ENCODE measurements at regions not wholly inside any gene's neighbourhood (a gene's known extent, or its start where the extent isn't known, plus 50 kb on each side); places are given as distances from the start of the nearest gene placed in this dataset.

DNA sequence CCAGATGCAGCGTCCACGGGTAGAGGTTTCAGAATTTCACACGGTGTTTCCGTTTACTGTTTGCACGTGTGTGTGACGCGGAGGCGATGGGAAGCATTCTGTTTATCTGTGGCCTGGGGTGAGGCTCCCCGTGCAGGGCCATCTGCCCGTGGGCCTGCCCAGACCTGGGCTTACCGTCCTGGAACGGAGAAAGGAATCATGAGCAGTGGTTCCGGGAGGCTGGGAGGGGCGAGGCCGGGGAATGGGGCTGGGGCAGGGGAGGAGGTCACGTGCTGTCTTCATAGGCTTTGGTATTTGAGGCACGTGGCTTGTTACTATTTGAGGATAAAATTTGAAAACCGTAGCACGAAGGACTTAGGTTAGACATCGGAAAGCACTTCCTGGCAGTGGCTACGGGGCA lies 77.9 kb downstream of the RTP5 start:
- no peak for DNase-seq (ENCODE audit: low spot score)
- TF ChIP-seq, protein P1, sequence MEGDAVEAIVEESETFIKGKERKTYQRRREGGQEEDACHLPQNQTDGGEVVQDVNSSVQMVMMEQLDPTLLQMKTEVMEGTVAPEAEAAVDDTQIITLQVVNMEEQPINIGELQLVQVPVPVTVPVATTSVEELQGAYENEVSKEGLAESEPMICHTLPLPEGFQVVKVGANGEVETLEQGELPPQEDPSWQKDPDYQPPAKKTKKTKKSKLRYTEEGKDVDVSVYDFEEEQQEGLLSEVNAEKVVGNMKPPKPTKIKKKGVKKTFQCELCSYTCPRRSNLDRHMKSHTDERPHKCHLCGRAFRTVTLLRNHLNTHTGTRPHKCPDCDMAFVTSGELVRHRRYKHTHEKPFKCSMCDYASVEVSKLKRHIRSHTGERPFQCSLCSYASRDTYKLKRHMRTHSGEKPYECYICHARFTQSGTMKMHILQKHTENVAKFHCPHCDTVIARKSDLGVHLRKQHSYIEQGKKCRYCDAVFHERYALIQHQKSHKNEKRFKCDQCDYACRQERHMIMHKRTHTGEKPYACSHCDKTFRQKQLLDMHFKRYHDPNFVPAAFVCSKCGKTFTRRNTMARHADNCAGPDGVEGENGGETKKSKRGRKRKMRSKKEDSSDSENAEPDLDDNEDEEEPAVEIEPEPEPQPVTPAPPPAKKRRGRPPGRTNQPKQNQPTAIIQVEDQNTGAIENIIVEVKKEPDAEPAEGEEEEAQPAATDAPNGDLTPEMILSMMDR (IDR thresholded peaks at IDR 0.05; ENCODE audit: extremely low read depth, missing control alignments): no peak

DNA sequence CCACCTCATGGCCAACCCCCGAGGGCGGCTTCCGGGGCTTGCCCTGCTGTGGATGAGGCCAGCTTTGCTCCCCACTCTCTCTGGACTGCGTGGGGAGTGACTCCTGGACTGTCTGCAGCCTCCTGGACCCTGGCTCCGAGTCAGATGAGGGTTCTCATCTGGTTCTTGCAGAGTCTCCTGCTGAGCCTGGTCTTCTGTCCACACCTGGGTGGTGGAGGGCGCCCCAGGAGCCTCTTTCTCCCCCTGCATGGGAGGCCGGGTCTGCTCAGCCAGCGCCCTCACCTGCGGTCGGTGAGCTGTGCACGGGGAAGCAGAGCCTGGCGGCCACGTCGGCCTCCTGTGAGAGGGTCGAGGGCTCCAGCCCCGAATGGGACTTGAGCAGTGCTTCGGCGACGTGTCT lies 78.3 kb downstream of the RTP5 start:
- no peak for DNase-seq (ENCODE audit: low spot score)
- TF ChIP-seq, protein P1 (IDR thresholded peaks at IDR 0.05; ENCODE audit: extremely low read depth, missing control alignments): no peak

DNA sequence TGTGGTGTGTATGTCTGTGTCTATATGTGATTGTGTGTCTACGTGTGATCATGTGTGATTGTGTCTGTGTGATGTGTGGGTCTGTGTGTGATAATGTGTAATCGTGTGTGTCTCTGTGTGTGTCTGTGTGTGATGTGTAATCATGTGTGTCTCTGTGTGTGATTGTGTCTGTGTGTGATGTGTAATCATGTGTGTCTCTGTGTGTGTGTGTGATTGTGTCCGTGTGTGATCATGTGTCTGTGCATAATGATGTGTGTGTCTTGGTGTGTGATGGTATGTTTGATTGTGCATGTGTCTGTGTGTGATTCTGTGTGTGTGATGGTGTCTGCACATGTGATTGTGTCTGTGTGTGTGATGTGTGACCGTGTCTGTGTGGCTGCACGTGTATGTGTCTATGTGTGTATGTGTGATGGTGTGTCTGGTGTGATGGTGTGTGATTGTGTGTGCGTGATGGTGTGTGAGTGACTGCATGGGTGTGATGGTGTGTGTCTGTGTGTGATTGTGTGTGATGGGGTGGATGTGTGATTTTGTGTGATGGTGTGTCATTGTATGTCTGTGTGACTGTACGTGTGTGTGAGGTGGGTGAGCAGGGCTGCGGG lies 78.9 kb downstream of the RTP5 start:
- TF ChIP-seq, protein P1 (IDR thresholded peaks at IDR 0.05; ENCODE audit: extremely low read depth, missing control alignments): no peak
- no peak for DNase-seq (ENCODE audit: low spot score)

DNA sequence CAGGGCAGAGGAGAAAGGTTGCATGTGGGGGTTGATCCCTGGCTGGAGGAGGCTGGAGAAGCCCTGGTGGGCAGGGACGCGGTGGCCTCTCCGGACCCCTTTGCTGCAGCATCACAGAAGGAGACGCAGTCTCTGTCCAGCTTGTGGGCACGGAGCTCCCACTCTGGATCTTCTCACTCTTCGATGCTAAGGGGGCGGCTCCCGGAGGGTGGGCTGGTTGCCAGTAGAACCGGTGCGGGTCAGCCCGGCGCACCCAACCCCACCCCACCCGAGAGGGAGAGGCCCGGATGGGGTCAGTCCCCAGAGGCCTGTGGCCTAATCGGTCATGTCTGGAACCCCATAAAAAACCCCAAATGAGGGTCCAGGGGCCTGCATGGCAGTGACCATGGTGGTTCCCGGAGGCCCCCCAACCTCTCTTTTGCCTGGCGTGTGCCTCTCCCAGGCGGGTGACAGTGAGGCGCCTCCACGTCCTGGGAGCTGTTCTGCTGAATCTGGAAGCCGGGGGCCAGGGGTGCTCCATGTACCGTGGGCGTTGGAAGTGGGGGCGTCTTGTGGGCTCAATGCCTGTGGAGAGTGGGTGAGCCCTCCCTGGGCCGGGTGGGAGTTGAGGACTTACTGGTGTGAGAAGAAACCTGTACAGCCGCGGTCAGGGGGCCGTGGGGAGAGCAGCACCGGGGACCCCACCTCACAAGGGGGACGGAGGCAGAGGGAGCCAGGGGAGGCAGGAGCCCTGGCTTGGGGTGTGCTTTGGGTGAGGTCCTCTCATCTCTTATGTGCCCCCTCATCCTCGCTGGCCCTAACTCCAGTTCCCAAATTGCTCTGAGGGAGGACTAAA lies 79.6 kb downstream of the RTP5 start:
- TF ChIP-seq, protein P1 (IDR thresholded peaks at IDR 0.05; ENCODE audit: extremely low read depth, missing control alignments): no peak
- DNase-seq (ENCODE audit: low spot score): no peak

DNA sequence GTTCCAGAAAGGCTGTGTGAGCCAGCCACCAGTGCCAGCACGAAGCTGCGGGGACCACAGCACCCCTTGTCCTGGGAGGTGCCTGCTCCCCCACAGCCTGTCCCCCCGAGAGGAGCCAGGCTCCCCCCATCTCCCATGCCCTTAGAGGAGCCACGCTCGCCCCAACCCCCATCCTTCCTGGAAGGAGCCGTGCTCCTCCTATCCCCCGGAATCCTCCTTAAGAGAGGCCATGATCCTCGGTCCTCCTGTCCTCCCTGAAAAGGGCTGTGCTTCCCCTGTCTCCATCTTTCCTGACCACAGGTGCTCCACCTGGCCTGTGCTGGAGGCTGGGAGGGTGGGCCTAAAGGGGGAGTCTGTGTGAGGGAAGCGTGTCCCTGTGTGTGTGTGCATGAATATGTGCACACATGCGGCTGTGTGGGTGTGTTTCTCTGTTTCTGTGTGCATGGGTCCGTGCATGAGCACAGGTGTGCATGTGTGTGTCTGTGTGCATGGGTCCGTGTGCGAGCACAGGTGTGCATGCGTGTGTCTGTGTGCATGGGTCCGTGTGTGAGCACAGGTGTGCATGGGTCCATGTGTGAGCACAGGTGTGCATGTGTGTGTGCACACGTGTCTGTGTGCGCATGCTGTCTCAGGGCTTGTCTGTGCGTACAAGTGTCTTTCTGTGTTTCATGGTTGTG lies 80.3 kb downstream of the RTP5 start:
- TF ChIP-seq, protein P1 (IDR thresholded peaks at IDR 0.05; ENCODE audit: extremely low read depth, missing control alignments): no peak
- no peak for DNase-seq (ENCODE audit: low spot score)

DNA sequence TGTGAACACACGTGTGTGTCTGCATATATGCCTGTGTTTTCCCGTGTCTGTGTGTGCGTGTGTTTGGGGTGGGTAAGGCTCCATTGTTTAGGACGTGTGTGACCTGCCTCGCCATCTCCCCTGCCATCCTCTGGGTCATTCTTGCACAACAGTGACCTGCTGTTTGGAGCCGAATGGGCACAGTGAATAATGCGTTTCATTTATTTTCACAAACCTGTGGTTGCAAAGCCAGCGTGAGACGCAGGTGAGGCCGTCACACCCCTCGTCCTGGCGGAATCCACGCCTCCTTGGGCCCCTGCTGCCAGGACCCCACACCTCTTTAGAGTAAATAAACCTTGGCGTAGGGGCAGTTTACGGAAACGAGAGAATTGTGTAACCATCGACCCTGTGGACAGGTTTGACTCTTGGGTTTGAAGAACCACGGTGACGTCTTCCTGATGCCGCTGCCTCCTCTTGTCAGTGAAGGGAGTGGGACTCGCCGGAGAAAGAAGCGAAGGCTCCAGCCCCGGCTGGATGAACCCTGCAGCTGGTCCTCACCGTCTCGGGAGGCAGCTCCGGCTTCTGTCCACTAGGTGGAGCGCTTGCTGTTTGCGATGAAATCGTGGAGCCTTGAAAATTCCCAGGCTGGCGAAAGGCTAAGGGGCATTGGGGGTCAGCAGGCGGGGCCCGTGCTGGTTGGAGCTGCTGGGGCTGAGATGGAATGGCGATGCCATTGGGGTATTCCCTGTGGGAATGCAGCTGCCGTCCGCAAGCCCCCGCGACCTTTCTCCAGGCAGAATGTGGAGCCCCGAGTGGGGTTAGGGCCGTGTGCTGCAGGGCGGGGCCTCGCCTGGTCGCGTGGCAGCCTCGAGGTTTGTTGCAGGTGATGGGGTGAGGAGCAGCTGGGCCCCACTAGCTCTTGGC lies 81.1 kb downstream of the RTP5 start:
- DNase-seq (ENCODE audit: low spot score): peak; percentile 92
- TF ChIP-seq, protein P1 (IDR thresholded peaks at IDR 0.05; ENCODE audit: extremely low read depth, missing control alignments): peak; percentile 88
